ENCODE measurements at regions not wholly inside any gene's neighbourhood (a gene's known extent, or its start where the extent isn't known, plus 50 kb on each side); places are given as distances from the start of the nearest gene placed in this dataset.

- Histone ChIP-seq H3K27ac (no peak overlapping the region), H3K4me3 (ENCODE audit: low read depth, low read length) (no peak overlapping the region), H3K36me3 (no peaks in the 10 kb centered on the region), H3K27me3 (ENCODE audit: insufficient read depth, low read depth, severe bottlenecking) (no peaks in the 10 kb centered on the region), H3K9me3 (ENCODE audit: severe bottlenecking) (no peaks in the 10 kb centered on the region)
- TF ChIP-seq CTCF (IDR thresholded peaks at IDR 0.05; ENCODE audit: low read depth, low read length) = no peak
- no peak for DNase-seq
Observed at GRCh38 chrX:42567268-42567667, 210.7 kb downstream of the PPP1R2C start.

GRCh38 chrX:42565739-42566138 is 212.2 kb downstream of the PPP1R2C start:
- no peak overlapping the region for H3K27ac ChIP-seq
- H3K9me3 ChIP-seq (ENCODE audit: severe bottlenecking) = no peaks in the 10 kb centered on the region
- DNase-seq = no peak
- no peaks in the 10 kb centered on the region for H3K36me3 ChIP-seq
- no peaks in the 10 kb centered on the region for H3K27me3 ChIP-seq (ENCODE audit: insufficient read depth, low read depth, severe bottlenecking)
- H3K4me3 ChIP-seq (ENCODE audit: low read depth, low read length) = no peak overlapping the region
- TF ChIP-seq CTCF (IDR thresholded peaks at IDR 0.05; ENCODE audit: low read depth, low read length) = no peak

GRCh38 chrX:42546800-42547199 is 231.2 kb downstream of the PPP1R2C start:
- no peak for DNase-seq
- Histone ChIP-seq H3K9me3 (ENCODE audit: severe bottlenecking) (no peaks in the 10 kb centered on the region), H3K4me3 (ENCODE audit: low read depth, low read length) (no peak overlapping the region), H3K36me3 (no peaks in the 10 kb centered on the region), H3K27ac (no peak overlapping the region), H3K27me3 (ENCODE audit: insufficient read depth, low read depth, severe bottlenecking) (no peaks in the 10 kb centered on the region)
- TF ChIP-seq CTCF (IDR thresholded peaks at IDR 0.05; ENCODE audit: low read depth, low read length) = no peak

- DNase-seq = no peak
- H3K4me3 ChIP-seq (ENCODE audit: low read depth, low read length) = no peak overlapping the region
- H3K27ac ChIP-seq = no peak overlapping the region
- H3K36me3 ChIP-seq = no peaks in the 10 kb centered on the region
- H3K27me3 ChIP-seq (ENCODE audit: insufficient read depth, low read depth, severe bottlenecking) = no peaks in the 10 kb centered on the region
- no peak for TF ChIP-seq CTCF (IDR thresholded peaks at IDR 0.05; ENCODE audit: low read depth, low read length)
- H3K9me3 ChIP-seq (ENCODE audit: severe bottlenecking) = no peaks in the 10 kb centered on the region
Observed at GRCh38 chrX:42544883-42545282, 233.1 kb downstream of the PPP1R2C start.

- no peak overlapping the region for H3K4me3 ChIP-seq (ENCODE audit: low read depth, low read length)
- no peak for DNase-seq
- TF ChIP-seq CTCF (IDR thresholded peaks at IDR 0.05; ENCODE audit: low read depth, low read length) = no peak
Observed at GRCh38 chrX:42541554-42541953, 236.4 kb downstream of the PPP1R2C start.

GRCh38 chrX:42540146-42540545 is 237.8 kb downstream of the PPP1R2C start:
- Histone ChIP-seq H3K27ac (no peak overlapping the region), H3K36me3 (no peaks in the 10 kb centered on the region), H3K27me3 (ENCODE audit: insufficient read depth, low read depth, severe bottlenecking) (no peaks in the 10 kb centered on the region), H3K4me3 (ENCODE audit: low read depth, low read length) (no peak overlapping the region), H3K9me3 (ENCODE audit: severe bottlenecking) (no peaks in the 10 kb centered on the region)
- DNase-seq = no peak
- TF ChIP-seq CTCF (IDR thresholded peaks at IDR 0.05; ENCODE audit: low read depth, low read length) = no peak

More at GRCh38 chrX:42541554-42541953, 236.4 kb downstream of the PPP1R2C start:
- no peaks in the 10 kb centered on the region for H3K27me3 ChIP-seq (ENCODE audit: insufficient read depth, low read depth, severe bottlenecking)
- H3K36me3 ChIP-seq = no peaks in the 10 kb centered on the region
- H3K9me3 ChIP-seq (ENCODE audit: severe bottlenecking) = no peaks in the 10 kb centered on the region
- no peak overlapping the region for H3K27ac ChIP-seq
